SIG-M5 (cell line): ENCODE measurements at regions not wholly inside any gene's neighbourhood (a gene's known extent, or its start where the extent isn't known, plus 50 kb on each side); places are given as distances from the start of the nearest gene placed in this dataset.
"Not testable (repeated sequence)": the region's sequence is repeated elsewhere in the genome, so short reads cannot be mapped to it uniquely, and the experiment has no call there.

Experiments
- DNase-seq: peaks from one replicate; lab custom pipeline; 2025; lab: John Stamatoyannopoulos, UW

- no peak for DNase-seq
Observed at GRCh38 chr6:15926256-15926655, 202.6 kb upstream of the MYLIP start.

GRCh38 chr6:15924893-15925292 is 204.0 kb upstream of the MYLIP start:
- DNase-seq = no peak

- no peak for DNase-seq
Observed at GRCh38 chr6:15922510-15923250, 206.2 kb upstream of the MYLIP start.

- no peak for DNase-seq
Observed at GRCh38 chr6:15921243-15921642, 207.6 kb upstream of the MYLIP start.

GRCh38 chr6:15916581-15916980 is 212.3 kb upstream of the MYLIP start:
- no peak for DNase-seq

- no peak for DNase-seq
Observed at GRCh38 chr6:15915508-15916178, 213.2 kb upstream of the MYLIP start.

- DNase-seq = no peak
Observed at GRCh38 chr6:15914553-15914952, 214.3 kb upstream of the MYLIP start.

- no peak for DNase-seq
Observed at GRCh38 chr6:15913573-15913972, 215.3 kb upstream of the MYLIP start.

- no peak for DNase-seq
Observed at GRCh38 chr6:15912505-15913400, 216.1 kb upstream of the MYLIP start.

GRCh38 chr6:15911753-15912504 is 217.0 kb upstream of the MYLIP start:
- DNase-seq = no peak

GRCh38 chr6:15909290-15910070 is 219.4 kb upstream of the MYLIP start:
- DNase-seq = no peak

- no peak for DNase-seq
Observed at GRCh38 chr6:15908871-15909270, 220.0 kb upstream of the MYLIP start.

- no peak for DNase-seq
Observed at GRCh38 chr6:15907914-15908518, 220.9 kb upstream of the MYLIP start.

GRCh38 chr6:15907220-15907913 is 221.5 kb upstream of the MYLIP start:
- not testable (repeated sequence) for DNase-seq

GRCh38 chr6:15906420-15907016 is 222.4 kb upstream of the MYLIP start:
- no peak for DNase-seq

- peak; percentile 39 for DNase-seq
Observed at GRCh38 chr6:15905488-15906419, 223.1 kb upstream of the MYLIP start.

GRCh38 chr6:15904651-15905376 is 224.1 kb upstream of the MYLIP start:
- no peak for DNase-seq
